Heart left ventricle (tissue), 16 donors: ENCODE measurements at regions not wholly inside any gene's neighbourhood (a gene's known extent, or its start where the extent isn't known, plus 50 kb on each side); places are given as distances from the start of the nearest gene placed in this dataset.

Experiments
- ATAC-seq, 4 donors: fragments of 200-7000 bp; cut with Tn5 transposase; one replicate each; pipeline ENCODE4 v1.9.1; 2020 to 2022; ENCODE audit warnings: moderate library complexity in 4 of 4, mild to moderate bottlenecking in 3 of 4, moderate number of reproducible peaks in 1 of 4
- DNase-seq, 5 donors: peaks; one replicate each; pipeline ENCODE4 v3.0.0-alpha.2; 2020
- H3K27ac ChIP-seq, 12 donors: fragments of 200-600 bp; sonication (generic) in 4 of 12; one replicate each; pipeline versions ENCODE4 v1.5.0 to v1.8.0; 2016 to 2022; ENCODE audit warnings: mild to moderate bottlenecking in 2 of 12
- H3K27me3 ChIP-seq, 9 donors: fragments of 200-600 bp; sonication (generic) in 2 of 9; one replicate each; pipeline versions ENCODE4 v1.5.1 to v1.8.0; 2016 to 2022; ENCODE audit warnings: mild to moderate bottlenecking in 3 of 9
- H3K36me3 ChIP-seq, 9 donors: fragments of 200-600 bp; sonication (generic) in 2 of 9; one replicate each; pipeline versions ENCODE4 v1.5.0 to v1.8.0; 2018 to 2022; ENCODE audit warnings: mild to moderate bottlenecking in 2 of 9
- H3K4me1 ChIP-seq, 12 donors: fragments of 200-600 bp; sonication (generic) in 4 of 12; one replicate each; pipeline versions ENCODE4 v1.5.0 to v1.8.0; 2016 to 2022; ENCODE audit warnings: mild to moderate bottlenecking in 3 of 12
- H3K4me3 ChIP-seq, 12 donors: fragments of 200-600 bp; sonication (generic) in 4 of 12; one replicate each; pipeline versions ENCODE4 v1.5.0 to v1.8.0; 2017 to 2022; ENCODE audit warnings: mild to moderate bottlenecking in 9 of 12, moderate library complexity in 4 of 12
- H3K9me3 ChIP-seq, 12 donors: fragments of 200-600 bp; sonication (generic) in 4 of 12; one replicate each; pipeline versions ENCODE4 v1.5.0 to v1.8.0; 2016 to 2022; ENCODE audit warnings: mild to moderate bottlenecking in 1 of 12
- CTCF ChIP-seq, 12 donors: fragments of 200-600 bp; sonication (generic) in 4 of 12; IDR thresholded peaks; one replicate each; pipeline versions ENCODE4 v1.5.0 to v1.8.0; 2018 to 2022; ENCODE audit warnings: antibody characterized with exemption in 12 of 12, mild to moderate bottlenecking in 5 of 12
- POLR2A ChIP-seq, 2 donors: fragments of 450-650 bp; IDR thresholded peaks; one replicate each; pipeline ENCODE4 v1.6.1; 2017; ENCODE audit warnings: antibody characterized with exemption in 2 of 2, mild to moderate bottlenecking in 2 of 2, moderate library complexity in 2 of 2
- WGBS, 4 donors: extraction: QIAGEN DNeasy Blood & Tissue Kit in 2 of 4; methylation state at CpG; one replicate each; pipeline versions ENCODE4 v1.1.5 to v1.1.7; 2013 to 2018; 5-methylcytosine and 5-hydroxymethylcytosine counted together
- intact Hi-C, 10 donors: fragments of 100-400 bp; cut with DNase I; formaldehyde crosslinking; loops; one replicate each; pipeline versions ENCODE4 v1.11.1 to v1.14.2; 2022
- donor health status: ischemic (EF 13 %, LVEDD 7.1; RV severe dilation, severe dysfunction).
- donor health status: healthy with polysubstance abuse.
- donor health status: DM: no; HTN: yes; CAD: no.
- donor health status: DM: no; HTN: no; CAD: no.
- donor health status: ischemic (EF 25% LVEDD 6.9; RV normal size, moderate dysfunction).
- donor health status: ischemic (EF 25% LVEDD 5.7; RV mildly dilated, moderate dysfunction).
- donor health status: healthy.
- donor health status: DM: yes; HTN: yes; CAD: no.
- donor health status: ischemic (EF 35%, LVEDD 5.7; RV mildly dilated, moderate dysfunction).
- donor health status: nonischemic (EF 11% LVEDD 7.7; RV severe dilation, severe dysfunction).
- donor health status: DM: yes; HTN: yes; CAD: no.
- donor health status: PGD.
- donor health status: ischemic (EF 29% LVEDD 5.4; RV normal size, mild dysfunction).
- donor health status: nonischemic (EF 23%, LVEDD 6.1; RV moderate dilation, normal function).

GRCh38 chr17:52213451-52213850 lies 54.9 kb upstream of the CA10 start:
- Histone ChIP-seq H3K27ac (no peak overlapping the region), H3K4me1 (no peaks in the 10 kb centered on the region), H3K36me3 (no peaks in the 10 kb centered on the region), H3K4me3 (no peak overlapping the region), H3K9me3 (no peaks in the 10 kb centered on the region), H3K27me3 (no peaks in the 10 kb centered on the region)
- ATAC-seq: no peak
- 30 to 61% (median 53%) methylated on average over 3 of the region's 3 CpGs for WGBS, 4 donors
- intact Hi-C loops: loop anchor here in 1 of 10 donors (10.0 kb wide), 1 partner anchor 61 kb away; no protein-coding TSS in a partner anchor
- no peak for DNase-seq
- TF ChIP-seq CTCF (IDR thresholded peaks at IDR 0.05): no peak
- no peak for TF ChIP-seq POLR2A (IDR thresholded peaks at IDR 0.05)

- Histone ChIP-seq H3K36me3 (no peaks in the 10 kb centered on the region), H3K9me3 (no peaks in the 10 kb centered on the region), H3K4me1 (no peaks in the 10 kb centered on the region), H3K27me3 (peaks cover 0 to 4% (median 0%) of the 10 kb centered on the region in 9 donors), H3K4me3 (no peak overlapping the region), H3K27ac (no peak overlapping the region)
- no peak for DNase-seq
- ATAC-seq: no peak
- intact Hi-C loops: loop anchor here in 1 of 10 donors (10.0 kb wide), 1 partner anchor 62 kb away; no protein-coding TSS in a partner anchor
- no peak for TF ChIP-seq POLR2A (IDR thresholded peaks at IDR 0.05)
- no peak for TF ChIP-seq CTCF (IDR thresholded peaks at IDR 0.05)
These were observed 54.3 kb upstream of the CA10 start for GRCh38 chr17:52212851-52213250.

GRCh38 chr17:52209507-52209906 lies 51.0 kb upstream of the CA10 start:
- DNase-seq (no peak), ATAC-seq (no peak)
- Histone ChIP-seq H3K4me1 (no peaks in the 10 kb centered on the region), H3K36me3 (no peaks in the 10 kb centered on the region), H3K27me3 (peaks cover 0 to 5% (median 0%) of the 10 kb centered on the region in 9 donors), H3K27ac (no peak overlapping the region), H3K4me3 (no peak overlapping the region), H3K9me3 (no peaks in the 10 kb centered on the region)
- TF ChIP-seq CTCF (IDR thresholded peaks at IDR 0.05) (no peak), POLR2A (IDR thresholded peaks at IDR 0.05) (no peak)
- intact Hi-C loops: no loop called here
